Stomach (tissue), 8 donors: ENCODE measurements at regions not wholly inside any gene's neighbourhood (a gene's known extent, or its start where the extent isn't known, plus 50 kb on each side); places are given as distances from the start of the nearest gene placed in this dataset.

ENCODE experiments used
- DNase-seq, 2 donors: peaks; one replicate each; pipeline versions ENCODE4 v3.0.0 to v3.0.0-alpha.2; 2013 to 2019
- H3K27ac ChIP-seq, 5 donors: fragments of 200-600 bp in 4 of 5; sonication (generic) in 4 of 5; one replicate each; pipeline ENCODE4 v1.5.1; 2013 to 2019; ENCODE audit warnings: mild to moderate bottlenecking in 1 of 5, moderate library complexity in 1 of 5
- H3K27me3 ChIP-seq, 3 donors: fragments of 200-600 bp; sonication (generic); one replicate each; pipeline ENCODE4 v1.5.1; 2017 to 2019; ENCODE audit warnings: mixed run types in 1 of 3
- H3K36me3 ChIP-seq, 4 donors: fragments of 200-600 bp; sonication (generic); 1 replicate in 3 of 4; 2 replicates in 1 of 4; pipeline ENCODE4 v1.5.1; 2016 to 2019
- H3K4me1 ChIP-seq, 4 donors: fragments of 200-600 bp; sonication (generic); one replicate each; pipeline ENCODE4 v1.5.1; 2016 to 2019
- H3K4me3 ChIP-seq, 4 donors: fragments of 200-600 bp; sonication (generic) in 3 of 4; one replicate each; pipeline ENCODE4 v1.5.1; 2016 to 2019; ENCODE audit warnings: mild to moderate bottlenecking in 1 of 4
- H3K9me3 ChIP-seq, 4 donors: fragments of 200-600 bp; sonication (generic); one replicate each; pipeline ENCODE4 v1.5.1; 2016 to 2019
- CTCF ChIP-seq, 7 experiments: fragments of 450-650 bp in 4 of 7; fragments of 200-600 bp in 3 of 7; sonication (generic) in 3 of 7; IDR thresholded peaks; one replicate each; pipeline ENCODE4 v1.5.1; 2016 to 2019; ENCODE audit warnings: antibody characterized with exemption in 7 of 7, control low read depth in 2 of 7, mild to moderate bottlenecking in 1 of 7
- EP300 ChIP-seq: sonication (generic); formaldehyde crosslinking; IDR thresholded peaks from one replicate; pipeline ENCODE4 v1.6.1; 2017; ENCODE audit warnings: antibody characterized with exemption
- POLR2A ChIP-seq, 4 donors: fragments of 450-650 bp; IDR thresholded peaks; one replicate each; pipeline ENCODE4 v1.6.1; 2016; ENCODE audit warnings: antibody characterized with exemption in 4 of 4, control low read depth in 2 of 4, mild to moderate bottlenecking in 1 of 4, moderate library complexity in 1 of 4
- POLR2AphosphoS5 ChIP-seq, 3 donors: sonication (generic); formaldehyde crosslinking; IDR thresholded peaks; one replicate each; pipeline ENCODE4 v1.6.1; 2016; ENCODE audit warnings: antibody characterized with exemption in 3 of 3
- WGBS, 5 donors: extraction: QIAGEN DNeasy Blood & Tissue Kit in 3 of 5; methylation state at CpG; one replicate each; pipeline versions ENCODE4 v1.1.5 to v1.1.7; 2013 to 2018; 5-methylcytosine and 5-hydroxymethylcytosine counted together
- intact Hi-C: fragments of 100-400 bp; cut with DNase I; formaldehyde crosslinking; loops from one replicate; pipeline ENCODE4 v1.15.1; 2023; ENCODE audit warnings: low total_unique reads
- donor health status: healthy with polysubstance abuse.
- donor health status: Bipolar disorder and iron deficiency.
- donor health status: healthy.

- intact Hi-C loops = no loop called here
- no peak for DNase-seq
- 70 to 77% (median 71%) methylated on average over 7 of the region's 7 CpGs for WGBS, 5 donors
- TF ChIP-seq CTCF (IDR thresholded peaks at IDR 0.05) (no peak), POLR2A (IDR thresholded peaks at IDR 0.05) (no peak), EP300 (no peak), POLR2AphosphoS5 (IDR thresholded peaks at IDR 0.05) (no peak)
- Histone ChIP-seq H3K4me1 (no peaks in the 10 kb centered on the region), H3K27me3 (no peaks in the 10 kb centered on the region), H3K36me3 (no peaks in the 10 kb centered on the region), H3K9me3 (no peaks in the 10 kb centered on the region), H3K4me3 (no peak overlapping the region), H3K27ac (peak overlapping the region in 1 of 5 donors; percentile 31)
Measured at GRCh38 chr3:104521606-104522336, 844.9 kb upstream of the ALCAM start.

- 58 to 71% (median 68%) methylated on average over 6 of the region's 6 CpGs for WGBS, 5 donors
- TF ChIP-seq POLR2A (IDR thresholded peaks at IDR 0.05) (no peak), POLR2AphosphoS5 (IDR thresholded peaks at IDR 0.05) (no peak), CTCF (IDR thresholded peaks at IDR 0.05) (no peak), EP300 (no peak)
- intact Hi-C loops = no loop called here
Measured at GRCh38 chr3:104523136-104523535, 843.6 kb upstream of the ALCAM start.

GRCh38 chr3:104526901-104527401 is 839.8 kb upstream of the ALCAM start:
- TF ChIP-seq POLR2A (IDR thresholded peaks at IDR 0.05) (no peak), POLR2AphosphoS5 (IDR thresholded peaks at IDR 0.05) (no peak), EP300 (no peak), CTCF (IDR thresholded peaks at IDR 0.05) (no peak)
- H3K4me3 ChIP-seq = no peak overlapping the region
- no peaks in the 10 kb centered on the region for H3K4me1 ChIP-seq
- no peaks in the 10 kb centered on the region for H3K27me3 ChIP-seq
- no peak overlapping the region for H3K27ac ChIP-seq
- H3K36me3 ChIP-seq = no peaks in the 10 kb centered on the region
- 71 to 87% (median 80%) methylated on average over 3 of the region's 3 CpGs for WGBS, 5 donors
- H3K9me3 ChIP-seq = peaks cover 0 to 16% (median under 1%) of the 10 kb centered on the region in 4 donors
- no peak for DNase-seq
- intact Hi-C loops = no loop called here

More at GRCh38 chr3:104523136-104523535, 843.6 kb upstream of the ALCAM start:
- Histone ChIP-seq H3K9me3 (no peaks in the 10 kb centered on the region), H3K36me3 (no peaks in the 10 kb centered on the region), H3K4me1 (no peaks in the 10 kb centered on the region), H3K4me3 (no peak overlapping the region), H3K27ac (no peak overlapping the region), H3K27me3 (no peaks in the 10 kb centered on the region)
- DNase-seq = no peak

- no peak for TF ChIP-seq POLR2A (IDR thresholded peaks at IDR 0.05)
- no peak for TF ChIP-seq CTCF (IDR thresholded peaks at IDR 0.05)
- TF ChIP-seq POLR2AphosphoS5 (IDR thresholded peaks at IDR 0.05) = no peak
- TF ChIP-seq EP300 = no peak
- Histone ChIP-seq H3K27me3 (no peaks in the 10 kb centered on the region), H3K36me3 (no peaks in the 10 kb centered on the region), H3K4me1 (no peaks in the 10 kb centered on the region), H3K4me3 (no peak overlapping the region), H3K9me3 (peaks cover 0 to 29% (median 12%) of the 10 kb centered on the region in 4 donors), H3K27ac (no peak overlapping the region)
- intact Hi-C loops = no loop called here
- DNase-seq = no peak
- whole genome bisulfite sequencing, 5 donors = 80 to 96% (median 83%) methylated on average over 6 to 8 of the region's 8 CpGs
Measured at GRCh38 chr3:104530934-104531333, 835.8 kb upstream of the ALCAM start.
